AG04450 (cell line): ENCODE measurements at regions not wholly inside any gene's neighbourhood (a gene's known extent, or its start where the extent isn't known, plus 50 kb on each side); places are given as distances from the start of the nearest gene placed in this dataset.

Source experiments
- CTCF ChIA-PET: fragments of 300-600, 350-600 bp; formaldehyde crosslinking; extraction: SDS; loops from one replicate; lab custom pipeline; 2022; ENCODE audit warnings: antibody characterized with exemption, inconsistent platforms; lab: Charles Lee
- POLR2A ChIA-PET: fragments of 350-600 bp; formaldehyde crosslinking; extraction: SDS; loops from one replicate; lab custom pipeline; 2021; ENCODE audit warnings: antibody characterized with exemption, inconsistent platforms; lab: Yijun Ruan, JAX
- DNase-seq: peaks from one replicate; pipeline ENCODE4 v3.0.0-alpha.2; 2011; ENCODE audit warnings: low read depth, low spot score
- H3K27ac ChIP-seq: one replicate; pipeline ENCODE4 v1.5.1; 2012; ENCODE audit warnings: low read depth, low read length, control low read depth
- H3K27me3 ChIP-seq: one replicate; pipeline ENCODE4 v1.6.0; 2012; ENCODE audit warnings: low read length; ENCODE audit not compliant: control insufficient read depth, insufficient read depth
- H3K4me3 ChIP-seq: 2 replicates; pipeline ENCODE4 v1.5.1; 2011; ENCODE audit warnings: mild to moderate bottlenecking, low read depth, low read length, control low read depth
- H3K9me3 ChIP-seq: 2 replicates; pipeline ENCODE4 v1.5.1; 2012; ENCODE audit warnings: low read length; ENCODE audit not compliant: control insufficient read depth, insufficient read depth
- TF ChIP-seq, protein P1 (sequence below): IDR thresholded peaks from 2 replicates; pipeline ENCODE4 v1.5.1; 2011; ENCODE audit warnings: low read depth, low read length, control low read depth, inconsistent platforms

DNA sequence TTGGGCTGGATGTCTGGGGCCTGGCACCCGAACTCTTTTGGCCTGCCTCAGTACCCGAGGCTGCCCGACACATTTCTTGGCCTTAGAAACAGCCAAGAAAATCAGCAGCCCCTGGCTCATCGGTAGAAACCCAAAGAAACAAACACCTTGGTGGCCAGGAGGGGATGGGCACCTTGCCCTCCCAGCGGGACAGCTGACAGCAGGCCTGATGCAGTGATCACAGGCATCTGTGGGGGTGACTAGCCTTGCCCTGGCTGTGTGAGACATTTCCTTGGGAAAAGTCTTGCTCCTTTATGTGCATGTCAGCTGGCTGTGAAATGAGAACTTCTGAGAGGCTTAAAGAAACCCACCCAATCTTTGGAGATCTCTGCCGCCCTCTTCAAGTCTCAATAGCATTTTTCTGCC is 60.9 kb downstream of the SMIM38 start:
- H3K4me3 ChIP-seq: no peak overlapping the region
- DNase-seq: no peak
- no peak overlapping the region for H3K27ac ChIP-seq
- POLR2A ChIA-PET: no interaction called here
- no peaks in the 10 kb centered on the region for H3K9me3 ChIP-seq
- CTCF ChIA-PET: interaction anchor here (0.6 kb wide), 1 partner anchor 362 kb away, joined by 5 read pairs; no protein-coding TSS in a partner anchor
- peaks cover 5% of the 10 kb centered on the region for H3K27me3 ChIP-seq
- TF ChIP-seq, protein P1, sequence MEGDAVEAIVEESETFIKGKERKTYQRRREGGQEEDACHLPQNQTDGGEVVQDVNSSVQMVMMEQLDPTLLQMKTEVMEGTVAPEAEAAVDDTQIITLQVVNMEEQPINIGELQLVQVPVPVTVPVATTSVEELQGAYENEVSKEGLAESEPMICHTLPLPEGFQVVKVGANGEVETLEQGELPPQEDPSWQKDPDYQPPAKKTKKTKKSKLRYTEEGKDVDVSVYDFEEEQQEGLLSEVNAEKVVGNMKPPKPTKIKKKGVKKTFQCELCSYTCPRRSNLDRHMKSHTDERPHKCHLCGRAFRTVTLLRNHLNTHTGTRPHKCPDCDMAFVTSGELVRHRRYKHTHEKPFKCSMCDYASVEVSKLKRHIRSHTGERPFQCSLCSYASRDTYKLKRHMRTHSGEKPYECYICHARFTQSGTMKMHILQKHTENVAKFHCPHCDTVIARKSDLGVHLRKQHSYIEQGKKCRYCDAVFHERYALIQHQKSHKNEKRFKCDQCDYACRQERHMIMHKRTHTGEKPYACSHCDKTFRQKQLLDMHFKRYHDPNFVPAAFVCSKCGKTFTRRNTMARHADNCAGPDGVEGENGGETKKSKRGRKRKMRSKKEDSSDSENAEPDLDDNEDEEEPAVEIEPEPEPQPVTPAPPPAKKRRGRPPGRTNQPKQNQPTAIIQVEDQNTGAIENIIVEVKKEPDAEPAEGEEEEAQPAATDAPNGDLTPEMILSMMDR: no peak

- Histone ChIP-seq H3K4me3 (no peak overlapping the region), H3K9me3 (no peaks in the 10 kb centered on the region), H3K27me3 (peaks cover 5% of the 10 kb centered on the region), H3K27ac (no peak overlapping the region)
- POLR2A ChIA-PET: no interaction called here
- TF ChIP-seq, protein P1: no peak
- CTCF ChIA-PET: interaction anchor here (0.6 kb wide), 1 partner anchor 363 kb away, joined by 5 read pairs; no protein-coding TSS in a partner anchor
- DNase-seq: no peak
Observed at GRCh38 chr11:69217276-69218105, 61.8 kb downstream of the SMIM38 start.

- no peaks in the 10 kb centered on the region for H3K9me3 ChIP-seq
- H3K27me3 ChIP-seq: peaks cover 5% of the 10 kb centered on the region
- ChIA-PET POLR2A (no interaction called here), CTCF (no interaction called here)
- TF ChIP-seq, protein P1: no peak
- H3K27ac ChIP-seq: no peak overlapping the region
- DNase-seq: no peak
- H3K4me3 ChIP-seq: no peak overlapping the region
Observed at GRCh38 chr11:69218271-69218682, 62.5 kb downstream of the SMIM38 start.

DNA sequence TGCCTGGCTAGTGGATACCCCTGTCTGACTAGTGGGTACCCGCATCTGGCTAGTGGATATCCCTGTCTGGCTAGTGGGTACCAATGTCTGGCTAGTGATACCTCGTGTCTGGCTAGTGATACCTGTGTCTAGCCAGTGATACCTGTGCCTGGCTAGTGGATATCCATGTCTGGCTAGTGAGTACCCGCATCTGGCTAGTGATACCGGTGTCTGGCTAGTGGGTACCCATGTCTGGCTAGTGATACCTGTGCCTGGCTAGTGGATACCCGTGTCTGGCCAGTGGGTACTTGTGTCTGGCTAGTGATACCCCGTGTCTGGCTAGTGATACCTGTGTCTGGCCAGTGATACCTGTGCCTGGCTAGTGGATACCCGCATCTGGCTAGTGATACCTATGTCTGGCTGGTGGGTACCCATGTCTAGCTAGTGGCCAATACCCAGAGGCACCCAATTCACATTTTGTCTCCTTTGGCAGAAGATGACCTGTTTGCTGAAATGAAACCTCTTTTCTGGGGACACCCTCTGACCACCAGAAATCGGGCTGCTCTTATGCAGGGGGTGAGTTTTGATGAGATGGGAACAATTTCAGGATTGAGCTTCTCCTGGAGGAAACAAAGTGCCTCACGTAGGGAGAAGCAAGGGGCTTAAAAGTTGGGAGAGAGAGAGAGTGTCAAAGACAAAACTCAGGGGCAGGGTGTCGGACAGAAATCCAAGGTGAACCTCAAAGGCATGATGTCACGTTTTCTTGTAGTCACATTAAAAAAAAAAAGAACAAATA is 63.4 kb downstream of the SMIM38 start:
- DNase-seq: no peak
- TF ChIP-seq, protein P1: no peak
- Histone ChIP-seq H3K4me3 (no peak overlapping the region), H3K9me3 (no peaks in the 10 kb centered on the region), H3K27ac (no peak overlapping the region), H3K27me3 (peaks cover 5% of the 10 kb centered on the region)
- ChIA-PET CTCF (no interaction called here), POLR2A (no interaction called here)

GRCh38 chr11:69219991-69220390 is 64.3 kb downstream of the SMIM38 start:
- CTCF ChIA-PET: interaction anchor here (1.0 kb wide), 1 partner anchor 89 kb away, joined by 3 read pairs; no protein-coding TSS in a partner anchor
- TF ChIP-seq, protein P1: no peak

More at GRCh38 chr11:69219991-69220390, 64.3 kb downstream of the SMIM38 start:
- Histone ChIP-seq H3K27ac (no peak overlapping the region), H3K27me3 (peaks cover 5% of the 10 kb centered on the region), H3K4me3 (no peak overlapping the region), H3K9me3 (no peaks in the 10 kb centered on the region)
- no peak for DNase-seq
- POLR2A ChIA-PET: no interaction called here
